22Rv1 (cell line): ENCODE measurements at regions not wholly inside any gene's neighbourhood (a gene's known extent, or its start where the extent isn't known, plus 50 kb on each side); places are given as distances from the start of the nearest gene placed in this dataset.

Experiments used
- CTCF ChIP-seq: fragments of 450-650 bp; IDR thresholded peaks from 2 replicates; pipeline ENCODE4 v1.5.1; 2017; ENCODE audit warnings: mild to moderate bottlenecking
- ZFX ChIP-seq: fragments of 450-650 bp; IDR thresholded peaks from 2 replicates; pipeline ENCODE4 v1.6.1; 2017; ENCODE audit warnings: antibody characterized with exemption, borderline replicate concordance

DNA sequence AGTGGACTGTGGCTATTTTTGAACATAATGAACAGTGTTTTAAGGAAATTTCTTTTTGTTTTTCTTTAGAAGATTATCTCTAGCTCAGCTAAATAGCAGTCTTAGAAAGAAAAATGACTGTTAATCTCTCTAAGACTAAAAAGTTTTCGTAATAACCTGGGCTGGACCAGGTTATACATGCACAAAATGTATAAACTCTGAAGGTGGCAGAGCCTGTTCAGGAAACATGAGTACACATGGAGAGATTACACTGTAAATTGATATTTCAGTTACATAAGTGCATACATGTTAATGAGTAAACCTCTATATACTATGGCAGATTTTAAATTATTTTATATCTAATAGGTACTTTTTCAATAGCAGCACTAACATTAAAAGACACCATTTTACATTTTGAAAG, 258.2 kb upstream of the CFAP20DC start:
- TF ChIP-seq CTCF (no peak), ZFX (no peak)
